B cell (primary cell): ENCODE measurements at regions not wholly inside any gene's neighbourhood (a gene's known extent, or its start where the extent isn't known, plus 50 kb on each side); places are given as distances from the start of the nearest gene placed in this dataset.

Source experiments
- ATAC-seq: fragments of 200-7000 bp; cut with Tn5 transposase; one replicate; pipeline ENCODE4 v1.10.0; 2021; ENCODE audit warnings: low read depth, mild to moderate bottlenecking, moderate number of reproducible peaks, moderate library complexity
- CTCF ChIA-PET: fragments of 350-600 bp; sonication (Branson Sonifier 250); formaldehyde crosslinking; loops from one replicate; lab custom pipeline; 2021; ENCODE audit warnings: antibody characterized with exemption, inconsistent platforms; lab: Charles Lee
- POLR2A ChIA-PET: fragments of 350-600 bp; sonication (Branson Sonifier 250); formaldehyde crosslinking; loops from one replicate; lab custom pipeline; 2021; ENCODE audit warnings: antibody characterized with exemption; lab: Charles Lee
- DNase-seq: peaks from one replicate; pipeline ENCODE4 v3.0.0; 2013
- H2AFZ ChIP-seq: 2 replicates; pipeline ENCODE4 v1.6.1; 2012; ENCODE audit warnings: mild to moderate bottlenecking, low read depth, low read length; ENCODE audit not compliant: insufficient read depth, poor library complexity, severe bottlenecking
- H3K27ac ChIP-seq, 2 donors: 1 replicate in 1 of 2; 2 replicates in 1 of 2; pipeline ENCODE4 v1.5.1; 2012 to 2013; ENCODE audit warnings: low read length in 2 of 2, mild to moderate bottlenecking in 2 of 2, moderate library complexity in 1 of 2
- H3K27me3 ChIP-seq, 4 experiments: fragments of 200-600 bp in 1 of 4; sonication (generic) in 1 of 4; replicated peaks in 1 of 4; 1 replicate in 2 of 4; 2 replicates in 2 of 4; pipeline versions ENCODE4 v1.6.1 to v1.7.0; 2013 to 2016; ENCODE audit warnings: low read length in 3 of 4, mild to moderate bottlenecking in 2 of 4, mixed read lengths in 1 of 4, moderate library complexity in 1 of 4; ENCODE audit not compliant: insufficient read depth in 4 of 4, control insufficient read depth in 3 of 4; ENCODE audit errors: control extremely low read depth in 1 of 4
- H3K36me3 ChIP-seq, 2 experiments: replicated peaks in 1 of 2; 1 replicate in 1 of 2; 2 replicates in 1 of 2; pipeline versions ENCODE4 v1.6.1 to v1.7.1; 2013; ENCODE audit warnings: low read length in 1 of 2; ENCODE audit not compliant: insufficient read depth in 2 of 2, control insufficient read depth in 1 of 2; ENCODE audit errors: control extremely low read depth in 1 of 2, extremely low read depth in 1 of 2
- H3K4me1 ChIP-seq, 2 donors: fragments of 200-600 bp in 1 of 2; sonication (generic) in 1 of 2; 1 replicate in 1 of 2; 2 replicates in 1 of 2; pipeline versions ENCODE4 v1.5.1 to v1.6.1; 2013 to 2017; ENCODE audit warnings: low read length in 2 of 2; ENCODE audit not compliant: control insufficient read depth in 2 of 2, insufficient read depth in 2 of 2
- H3K4me2 ChIP-seq: replicated peaks from 2 replicates; pipeline ENCODE3; 2012; ENCODE audit warnings: mild to moderate bottlenecking, low read depth, low read length; ENCODE audit not compliant: poor library complexity, severe bottlenecking
- H3K4me3 ChIP-seq, 5 experiments: fragments of 200-600 bp in 1 of 5; sonication (generic) in 1 of 5; 1 replicate in 3 of 5; 2 replicates in 2 of 5; pipeline versions ENCODE4 v1.5.1 to v1.7.0; 2011 to 2016; ENCODE audit warnings: low read length in 4 of 5, mild to moderate bottlenecking in 4 of 5, low read depth in 2 of 5, control low read depth in 1 of 5, moderate library complexity in 1 of 5; ENCODE audit not compliant: insufficient read depth in 1 of 5; ENCODE audit errors: control extremely low read depth in 1 of 5, extremely low read depth in 1 of 5
- H3K79me2 ChIP-seq: fragments of 200-600 bp; sonication (generic); one replicate; pipeline ENCODE4 v1.6.0; 2016; ENCODE audit warnings: low read length; ENCODE audit not compliant: control insufficient read depth, insufficient read depth
- H3K9ac ChIP-seq: fragments of 200-600 bp; sonication (generic); 2 replicates; pipeline ENCODE4 v1.6.1; 2017; ENCODE audit warnings: mild to moderate bottlenecking, low read length, moderate library complexity
- H3K9me3 ChIP-seq, 3 donors: one replicate each; pipeline versions ENCODE4 v1.6.1 to v1.7.1; 2013; ENCODE audit warnings: low read length in 2 of 3; ENCODE audit not compliant: control insufficient read depth in 2 of 3, insufficient read depth in 1 of 3; ENCODE audit errors: control extremely low read depth in 1 of 3
- H4K20me1 ChIP-seq: 2 replicates; pipeline ENCODE4 v1.6.0; 2012; ENCODE audit warnings: mild to moderate bottlenecking, low read length; ENCODE audit not compliant: insufficient read depth, control insufficient read depth, poor library complexity, severe bottlenecking
- H3K27ac Mint-ChIP-seq: one replicate; pipeline ENCODE4 v1.8.0; 2021; ENCODE audit warnings: mixed read lengths
- H3K27me3 Mint-ChIP-seq: one replicate; pipeline ENCODE4 v1.8.0; 2021; ENCODE audit warnings: mixed read lengths
- H3K4me1 Mint-ChIP-seq: one replicate; pipeline ENCODE4 v1.8.0; 2021; ENCODE audit warnings: mixed read lengths
- H3K4me3 Mint-ChIP-seq: one replicate; pipeline ENCODE4 v1.8.0; 2021; ENCODE audit warnings: mixed read lengths
- H3K9me3 Mint-ChIP-seq: one replicate; pipeline ENCODE4 v1.8.0; 2022; ENCODE audit warnings: mixed read lengths; ENCODE audit not compliant: insufficient read depth
- EZH2 ChIP-seq: IDR thresholded peaks from 2 replicates; pipeline ENCODE4 v1.6.1; 2012; ENCODE audit warnings: borderline replicate concordance, low read depth, mild to moderate bottlenecking, moderate library complexity, low read length; ENCODE audit not compliant: insufficient read depth, poor library complexity, severe bottlenecking
- WGBS: methylation state at CpG from one replicate; pipeline ENCODE4 v1.1.5; 2013; ENCODE audit warnings: missing lambda C conversion rate; ENCODE audit not compliant: insufficient coverage; 5-methylcytosine and 5-hydroxymethylcytosine counted together
- intact Hi-C: fragments of 100-400 bp; cut with micrococcal nuclease; formaldehyde crosslinking; loops from one replicate; pipeline ENCODE4 v1.10.0; 2022
- TF ChIP-seq, protein P1 (sequence below): fragments of 200-600 bp; IDR thresholded peaks from one replicate; pipeline ENCODE4 v1.8.0; 2022; ENCODE audit warnings: antibody characterized with exemption, mild to moderate bottlenecking

- Histone ChIP-seq H3K79me2 (no peaks in the 10 kb centered on the region), H2AFZ (no peak overlapping the region), H3K36me3 (no peaks in the 10 kb centered on the region), H3K4me3 (no peak overlapping the region), H3K27ac (no peak overlapping the region), H3K9me3 (peaks cover 0 to 1% (median 0%) of the 10 kb centered on the region in 3 donors), H3K9ac (no peak overlapping the region), H3K4me1 (no peaks in the 10 kb centered on the region), H3K27me3 (no peaks in the 10 kb centered on the region), H4K20me1 (no peaks in the 10 kb centered on the region), H3K4me2 (no peak overlapping the region)
- Mint-ChIP-seq H3K4me3 (no peak overlapping the region), H3K9me3 (peaks cover 4% of the 10 kb centered on the region), H3K27ac (no peak overlapping the region), H3K4me1 (peaks cover 8% of the 10 kb centered on the region), H3K27me3 (no peaks in the 10 kb centered on the region)
- POLR2A ChIA-PET, result no interaction called here
- WGBS, result no CpG with 5 or more reads among the region's 2 CpGs
- intact Hi-C loops, result no loop called here
- DNase-seq (no peak), ATAC-seq (no peak)
- TF ChIP-seq, protein P1, sequence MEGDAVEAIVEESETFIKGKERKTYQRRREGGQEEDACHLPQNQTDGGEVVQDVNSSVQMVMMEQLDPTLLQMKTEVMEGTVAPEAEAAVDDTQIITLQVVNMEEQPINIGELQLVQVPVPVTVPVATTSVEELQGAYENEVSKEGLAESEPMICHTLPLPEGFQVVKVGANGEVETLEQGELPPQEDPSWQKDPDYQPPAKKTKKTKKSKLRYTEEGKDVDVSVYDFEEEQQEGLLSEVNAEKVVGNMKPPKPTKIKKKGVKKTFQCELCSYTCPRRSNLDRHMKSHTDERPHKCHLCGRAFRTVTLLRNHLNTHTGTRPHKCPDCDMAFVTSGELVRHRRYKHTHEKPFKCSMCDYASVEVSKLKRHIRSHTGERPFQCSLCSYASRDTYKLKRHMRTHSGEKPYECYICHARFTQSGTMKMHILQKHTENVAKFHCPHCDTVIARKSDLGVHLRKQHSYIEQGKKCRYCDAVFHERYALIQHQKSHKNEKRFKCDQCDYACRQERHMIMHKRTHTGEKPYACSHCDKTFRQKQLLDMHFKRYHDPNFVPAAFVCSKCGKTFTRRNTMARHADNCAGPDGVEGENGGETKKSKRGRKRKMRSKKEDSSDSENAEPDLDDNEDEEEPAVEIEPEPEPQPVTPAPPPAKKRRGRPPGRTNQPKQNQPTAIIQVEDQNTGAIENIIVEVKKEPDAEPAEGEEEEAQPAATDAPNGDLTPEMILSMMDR, result no peak
- no peak for TF ChIP-seq EZH2
- CTCF ChIA-PET, result no interaction called here
Measured at GRCh38 chr5:8560776-8561175, 691.8 kb downstream of the MTRR start.

- Histone ChIP-seq H3K9ac (no peak overlapping the region), H3K79me2 (no peaks in the 10 kb centered on the region), H2AFZ (no peak overlapping the region), H4K20me1 (no peaks in the 10 kb centered on the region), H3K4me3 (no peak overlapping the region), H3K9me3 (no peaks in the 10 kb centered on the region), H3K36me3 (no peaks in the 10 kb centered on the region), H3K27ac (no peak overlapping the region), H3K27me3 (no peaks in the 10 kb centered on the region), H3K4me1 (no peaks in the 10 kb centered on the region), H3K4me2 (no peak overlapping the region)
- intact Hi-C loops, result no loop called here
- TF ChIP-seq EZH2, result no peak
- TF ChIP-seq, protein P1, result no peak
- Mint-ChIP-seq H3K27ac (no peak overlapping the region), H3K27me3 (no peaks in the 10 kb centered on the region), H3K4me1 (peaks cover 8% of the 10 kb centered on the region), H3K4me3 (no peak overlapping the region), H3K9me3 (no peaks in the 10 kb centered on the region)
- ChIA-PET POLR2A (no interaction called here), CTCF (no interaction called here)
- DNase-seq (no peak), ATAC-seq (no peak)
- no CpG with 5 or more reads among the region's 3 CpGs for WGBS
Measured at GRCh38 chr5:8561224-8561840, 692.4 kb downstream of the MTRR start.
